Sigmoid colon (tissue), 4 donors: ENCODE measurements at regions not wholly inside any gene's neighbourhood (a gene's known extent, or its start where the extent isn't known, plus 50 kb on each side); places are given as distances from the start of the nearest gene placed in this dataset.

Experiments
- EP300 ChIP-seq, 4 donors: sonication (generic); formaldehyde crosslinking; IDR thresholded peaks; one replicate each; pipeline ENCODE4 v1.6.1; 2017; ENCODE audit warnings: antibody characterized with exemption in 4 of 4
- TF ChIP-seq, protein P1 (sequence below), 4 experiments: fragments of 450-650 bp in 3 of 4; fragments of 200-600 bp in 1 of 4; IDR thresholded peaks; one replicate each; pipeline ENCODE4 v1.5.1; 2016 to 2019; ENCODE audit warnings: antibody characterized with exemption in 4 of 4, mild to moderate bottlenecking in 3 of 4, moderate library complexity in 2 of 4

DNA sequence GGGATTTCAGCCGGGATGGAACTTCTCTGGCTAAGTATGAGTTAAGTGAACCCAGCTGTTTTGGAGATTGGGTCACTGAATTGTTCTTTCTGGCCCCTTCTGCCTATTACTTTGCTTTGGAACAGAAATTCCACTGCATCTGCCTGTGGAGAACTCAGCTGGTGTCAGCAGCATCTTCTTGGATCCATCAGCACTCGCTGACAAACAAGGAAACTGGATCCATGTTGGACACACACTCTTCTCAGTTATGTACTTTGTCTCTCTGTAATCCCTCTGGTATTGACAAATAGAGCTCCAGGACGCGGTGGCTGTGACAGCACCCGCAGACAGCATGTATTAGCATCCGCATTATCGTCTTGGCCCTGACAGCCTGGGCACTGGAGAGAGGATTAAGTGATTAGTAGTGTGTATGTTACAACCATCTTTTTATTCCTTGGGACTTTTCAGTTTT lies 73.0 kb upstream of the BMPER start:
- no peak for TF ChIP-seq EP300 (IDR thresholded peaks at IDR 0.05)
- TF ChIP-seq, protein P1, sequence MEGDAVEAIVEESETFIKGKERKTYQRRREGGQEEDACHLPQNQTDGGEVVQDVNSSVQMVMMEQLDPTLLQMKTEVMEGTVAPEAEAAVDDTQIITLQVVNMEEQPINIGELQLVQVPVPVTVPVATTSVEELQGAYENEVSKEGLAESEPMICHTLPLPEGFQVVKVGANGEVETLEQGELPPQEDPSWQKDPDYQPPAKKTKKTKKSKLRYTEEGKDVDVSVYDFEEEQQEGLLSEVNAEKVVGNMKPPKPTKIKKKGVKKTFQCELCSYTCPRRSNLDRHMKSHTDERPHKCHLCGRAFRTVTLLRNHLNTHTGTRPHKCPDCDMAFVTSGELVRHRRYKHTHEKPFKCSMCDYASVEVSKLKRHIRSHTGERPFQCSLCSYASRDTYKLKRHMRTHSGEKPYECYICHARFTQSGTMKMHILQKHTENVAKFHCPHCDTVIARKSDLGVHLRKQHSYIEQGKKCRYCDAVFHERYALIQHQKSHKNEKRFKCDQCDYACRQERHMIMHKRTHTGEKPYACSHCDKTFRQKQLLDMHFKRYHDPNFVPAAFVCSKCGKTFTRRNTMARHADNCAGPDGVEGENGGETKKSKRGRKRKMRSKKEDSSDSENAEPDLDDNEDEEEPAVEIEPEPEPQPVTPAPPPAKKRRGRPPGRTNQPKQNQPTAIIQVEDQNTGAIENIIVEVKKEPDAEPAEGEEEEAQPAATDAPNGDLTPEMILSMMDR (IDR thresholded peaks at IDR 0.05): no peak
